OCI-LY1 (cell line): ENCODE measurements at regions not wholly inside any gene's neighbourhood (a gene's known extent, or its start where the extent isn't known, plus 50 kb on each side); places are given as distances from the start of the nearest gene placed in this dataset.

Source experiments
- H2AFZ ChIP-seq: fragments of 200-600 bp; sonication (generic), shearing (Covaris generic); 2 replicates; pipeline ENCODE4 v1.6.0; 2014; ENCODE audit warnings: antibody characterized with exemption, mild to moderate bottlenecking, low read length
- H3F3A ChIP-seq: fragments of 200-600 bp; sonication (generic), shearing (Covaris generic); 2 replicates; pipeline ENCODE4 v1.6.0; 2014; ENCODE audit warnings: mild to moderate bottlenecking, antibody characterized with exemption, low read length, moderate library complexity; ENCODE audit not compliant: insufficient read depth
- H3K27ac ChIP-seq: fragments of 200-600 bp; sonication (generic); 2 replicates; pipeline ENCODE4 v1.5.1; 2014; ENCODE audit warnings: low read length, mixed run types, mild to moderate bottlenecking, low read depth; ENCODE audit not compliant: poor library complexity, severe bottlenecking
- H3K27me3 ChIP-seq: fragments of 200-600 bp; sonication (generic); 2 replicates; pipeline ENCODE4 v1.6.0; 2014; ENCODE audit warnings: antibody characterized with exemption, mild to moderate bottlenecking, low read length, moderate library complexity; ENCODE audit not compliant: insufficient read depth
- H3K36me3 ChIP-seq: fragments of 200-600 bp; sonication (generic); 2 replicates; pipeline ENCODE4 v1.6.1; 2014; ENCODE audit warnings: mild to moderate bottlenecking, antibody characterized with exemption, low read length, moderate library complexity, mixed read lengths; ENCODE audit not compliant: insufficient read depth
- H3K4me1 ChIP-seq: fragments of 200-600 bp; sonication (generic); 2 replicates; pipeline ENCODE4 v1.5.1; 2014; ENCODE audit warnings: mild to moderate bottlenecking, low read length, moderate library complexity; ENCODE audit not compliant: insufficient read depth, severe bottlenecking
- H3K4me2 ChIP-seq: fragments of 200-600 bp; sonication (generic), shearing (Covaris generic); 2 replicates; pipeline ENCODE4 v1.6.1; 2014; ENCODE audit warnings: low read length
- H3K4me3 ChIP-seq: fragments of 200-600 bp; sonication (generic); 2 replicates; pipeline ENCODE4 v1.5.1; 2014; ENCODE audit warnings: low read length, low read depth, mild to moderate bottlenecking, mixed read lengths; ENCODE audit not compliant: poor library complexity, severe bottlenecking
- H3K79me2 ChIP-seq: fragments of 200-600 bp; shearing (Covaris generic); 2 replicates; pipeline ENCODE4 v1.6.1; 2016; ENCODE audit warnings: mixed run types, low read length, mixed read lengths; ENCODE audit not compliant: insufficient read depth
- H3K9ac ChIP-seq: fragments of 200-600 bp; sonication (generic), shearing (Covaris generic); 2 replicates; pipeline ENCODE4 v1.6.1; 2014; ENCODE audit warnings: mild to moderate bottlenecking, low read length, mixed read lengths
- H3K9me2 ChIP-seq: fragments of 200-600 bp; sonication (generic), shearing (Covaris generic); 2 replicates; pipeline ENCODE4 v1.6.1; 2014; ENCODE audit warnings: low read depth, mild to moderate bottlenecking, low read length, mixed read lengths
- H3K9me3 ChIP-seq: fragments of 200-600 bp; shearing (Covaris generic); 2 replicates; pipeline ENCODE4 v1.6.1; 2014; ENCODE audit warnings: low read length, mixed read lengths
- H4K20me1 ChIP-seq: fragments of 200-600 bp; sonication (generic), shearing (Covaris generic); 2 replicates; pipeline ENCODE4 v1.6.0; 2016; ENCODE audit warnings: mild to moderate bottlenecking, low read length; ENCODE audit not compliant: insufficient read depth
- CTCF ChIP-seq: fragments of 200-600 bp; sonication (generic), shearing (Covaris generic); IDR thresholded peaks from 2 replicates; pipeline ENCODE4 v1.5.1; 2017; ENCODE audit warnings: mild to moderate bottlenecking, antibody characterized with exemption, low read length, moderate library complexity, mixed read lengths
- EZH2 ChIP-seq: fragments of 200-600 bp; sonication (generic), shearing (Covaris generic); IDR thresholded peaks from 2 replicates; pipeline ENCODE4 v1.8.0; 2017; ENCODE audit warnings: borderline replicate concordance, mixed run types, mild to moderate bottlenecking, antibody characterized with exemption, low read length, moderate library complexity, mixed read lengths

DNA sequence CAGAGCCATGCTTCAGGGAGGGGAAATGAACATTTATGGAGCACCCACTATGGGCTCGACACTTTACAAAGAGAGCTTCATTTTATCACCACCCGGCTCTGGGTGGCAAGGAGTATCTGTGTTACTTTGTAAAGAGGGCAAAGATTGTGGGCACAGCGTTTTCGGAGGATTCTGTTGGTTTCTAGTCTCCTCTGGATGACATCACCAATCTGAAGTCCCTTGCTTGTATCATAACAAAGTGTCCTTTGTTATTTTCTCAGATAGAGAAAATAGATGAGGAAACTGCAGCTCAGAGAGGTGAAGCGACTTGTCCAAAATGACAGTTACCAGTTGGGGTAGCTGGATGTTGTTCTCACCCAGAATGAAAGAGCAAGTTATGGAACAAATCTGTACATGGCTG lies 162.8 kb downstream of the GLI2 start:
- TF ChIP-seq CTCF (no peak), EZH2 (no peak)
- Histone ChIP-seq H3K27ac (no peak overlapping the region), H3K4me3 (no peak overlapping the region), H3K4me1 (no peaks in the 10 kb centered on the region), H3K9me3 (no peaks in the 10 kb centered on the region), H3F3A (no peaks in the 10 kb centered on the region), H2AFZ (no peak overlapping the region), H3K9me2 (no peaks in the 10 kb centered on the region), H3K4me2 (no peak overlapping the region), H3K27me3 (no peaks in the 10 kb centered on the region), H3K9ac (no peak overlapping the region), H3K36me3 (no peaks in the 10 kb centered on the region), H4K20me1 (no peaks in the 10 kb centered on the region), H3K79me2 (no peaks in the 10 kb centered on the region)

GRCh38 chr2:120898961-120899750 lies 163.5 kb downstream of the GLI2 start:
- no peaks in the 10 kb centered on the region for H3K9me3 ChIP-seq
- H3F3A ChIP-seq, result no peaks in the 10 kb centered on the region
- H3K9me2 ChIP-seq, result no peaks in the 10 kb centered on the region
- H3K36me3 ChIP-seq, result no peaks in the 10 kb centered on the region
- no peak overlapping the region for H3K27ac ChIP-seq
- no peaks in the 10 kb centered on the region for H3K79me2 ChIP-seq
- no peak for TF ChIP-seq EZH2
- no peak for TF ChIP-seq CTCF
- no peak overlapping the region for H3K9ac ChIP-seq
- no peaks in the 10 kb centered on the region for H3K4me1 ChIP-seq
- no peaks in the 10 kb centered on the region for H3K27me3 ChIP-seq
- H3K4me2 ChIP-seq, result no peak overlapping the region
- no peaks in the 10 kb centered on the region for H4K20me1 ChIP-seq
- H3K4me3 ChIP-seq, result no peak overlapping the region
- no peak overlapping the region for H2AFZ ChIP-seq

DNA sequence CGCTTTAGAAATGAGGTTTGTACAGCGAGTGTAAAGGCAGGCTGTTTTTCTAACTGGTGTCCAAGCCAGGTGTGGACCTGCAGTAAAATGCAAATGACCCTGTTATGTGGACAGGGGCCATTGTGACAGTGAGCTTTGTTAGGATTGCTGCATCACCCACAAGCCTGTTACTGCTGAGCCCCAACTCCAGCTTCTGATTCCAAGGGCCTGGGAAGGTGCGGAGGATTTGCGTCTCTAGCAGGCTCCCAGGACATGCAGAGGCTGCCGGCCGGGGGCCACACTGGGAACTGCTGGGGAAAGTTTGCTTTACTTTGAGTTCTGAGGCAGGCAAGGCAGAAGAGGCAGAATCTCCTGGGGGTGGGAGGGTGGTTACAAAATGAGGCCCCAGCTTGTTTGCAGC lies 164.1 kb downstream of the GLI2 start:
- TF ChIP-seq CTCF (no peak), EZH2 (no peak)
- Histone ChIP-seq H3K27me3 (no peaks in the 10 kb centered on the region), H2AFZ (no peak overlapping the region), H3K4me3 (no peak overlapping the region), H3K27ac (no peak overlapping the region), H3K9me2 (no peaks in the 10 kb centered on the region), H4K20me1 (no peaks in the 10 kb centered on the region), H3K79me2 (no peaks in the 10 kb centered on the region), H3K9me3 (no peaks in the 10 kb centered on the region), H3K36me3 (no peaks in the 10 kb centered on the region), H3F3A (no peaks in the 10 kb centered on the region), H3K9ac (no peak overlapping the region), H3K4me2 (no peak overlapping the region), H3K4me1 (no peaks in the 10 kb centered on the region)
